NT2/D1 (cell line): ENCODE measurements at regions not wholly inside any gene's neighbourhood (a gene's known extent, or its start where the extent isn't known, plus 50 kb on each side); places are given as distances from the start of the nearest gene placed in this dataset.

Experiments used
- DNase-seq: peaks from one replicate; pipeline ENCODE4 v3.0.0-alpha.2; 2011; ENCODE audit warnings: low read depth, low spot score
- H3K27me3 ChIP-seq: 2 replicates; pipeline ENCODE4 v1.6.0; 2011; ENCODE audit warnings: mild to moderate bottlenecking; ENCODE audit not compliant: insufficient read length, insufficient read depth
- H3K36me3 ChIP-seq: 2 replicates; pipeline ENCODE4 v1.6.1; 2011; ENCODE audit warnings: mild to moderate bottlenecking, low read length, mixed read lengths; ENCODE audit not compliant: insufficient read depth, insufficient read length
- H3K4me1 ChIP-seq: 2 replicates; pipeline ENCODE4 v1.5.1; 2011; ENCODE audit not compliant: insufficient read depth, insufficient read length
- H3K4me3 ChIP-seq: 2 replicates; pipeline ENCODE4 v1.5.1; 2011; ENCODE audit warnings: low read depth; ENCODE audit not compliant: insufficient read length
- H3K9ac ChIP-seq: 2 replicates; pipeline ENCODE4 v1.6.0; 2011; ENCODE audit warnings: low read depth; ENCODE audit not compliant: insufficient read length
- H3K9me3 ChIP-seq: 2 replicates; pipeline ENCODE4 v1.5.1; 2011; ENCODE audit warnings: mild to moderate bottlenecking, low read length; ENCODE audit not compliant: insufficient read depth
- SUZ12 ChIP-seq: IDR thresholded peaks from 2 replicates; pipeline ENCODE4 v1.6.1; 2011; ENCODE audit not compliant: insufficient read length, insufficient read depth; ENCODE audit errors: extremely low read depth
- YY1 ChIP-seq: IDR thresholded peaks from 2 replicates; pipeline ENCODE4 v1.6.1; 2011; ENCODE audit not compliant: insufficient read length, insufficient read depth
- ZNF274 ChIP-seq: IDR thresholded peaks from 2 replicates; pipeline ENCODE4 v1.6.1; 2011; ENCODE audit warnings: mild to moderate bottlenecking, low read depth, low read length

DNA sequence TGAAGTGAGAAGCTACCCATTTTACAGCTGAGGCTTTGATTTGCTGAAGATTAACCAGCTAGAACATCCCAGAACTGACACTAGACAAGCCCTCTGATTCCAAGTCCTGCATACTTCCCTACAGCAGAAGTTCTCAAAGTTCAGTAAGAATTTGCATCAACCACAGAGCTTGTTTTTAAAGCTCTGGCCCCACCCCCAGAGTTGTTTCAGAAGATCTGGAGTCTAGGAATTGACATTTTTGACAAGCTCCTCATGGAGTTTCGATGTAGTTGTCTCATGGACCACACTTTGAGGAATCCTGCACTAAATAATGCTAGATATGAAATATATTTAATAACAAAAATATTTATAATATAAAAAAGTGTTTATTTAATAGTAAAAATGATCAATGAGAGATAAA, 120.3 kb upstream of the ADAMTS18 start:
- Histone ChIP-seq H3K9ac (no peak overlapping the region), H3K27me3 (no peaks in the 10 kb centered on the region), H3K4me3 (no peak overlapping the region), H3K4me1 (no peaks in the 10 kb centered on the region), H3K9me3 (no peaks in the 10 kb centered on the region), H3K36me3 (no peaks in the 10 kb centered on the region)
- no peak for TF ChIP-seq YY1
- no peak for TF ChIP-seq SUZ12
- TF ChIP-seq ZNF274 = no peak
- no peak for DNase-seq

DNA sequence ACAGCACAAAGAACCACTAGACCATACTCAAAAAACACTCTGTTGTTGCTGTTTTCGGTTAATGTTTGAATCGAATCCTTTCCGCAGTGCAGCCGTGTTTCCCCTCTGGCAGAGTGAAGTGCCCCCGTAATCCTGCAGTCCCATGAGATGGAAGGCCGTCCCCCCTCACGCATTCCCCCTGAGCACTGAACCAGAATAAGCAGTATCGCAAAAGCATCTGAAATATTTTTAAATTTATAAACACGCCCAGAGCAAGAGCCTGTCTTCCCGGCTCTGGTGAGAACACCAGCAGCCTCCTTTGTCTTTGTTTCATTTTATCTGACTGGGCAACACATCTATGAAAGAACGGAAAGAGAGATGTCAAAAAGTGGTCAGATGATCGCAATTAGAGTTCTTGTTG, 121.0 kb upstream of the ADAMTS18 start:
- no peaks in the 10 kb centered on the region for H3K36me3 ChIP-seq
- H3K27me3 ChIP-seq = no peaks in the 10 kb centered on the region
- H3K4me3 ChIP-seq = no peak overlapping the region
- no peaks in the 10 kb centered on the region for H3K4me1 ChIP-seq
- no peak overlapping the region for H3K9ac ChIP-seq
- H3K9me3 ChIP-seq = no peaks in the 10 kb centered on the region
- no peak for DNase-seq
- no peak for TF ChIP-seq ZNF274
- no peak for TF ChIP-seq YY1
- no peak for TF ChIP-seq SUZ12

GRCh38 chr16:77556201-77556873, 121.5 kb upstream of the ADAMTS18 start:
- Histone ChIP-seq H3K4me1 (no peaks in the 10 kb centered on the region), H3K9ac (no peak overlapping the region), H3K27me3 (no peaks in the 10 kb centered on the region), H3K4me3 (no peak overlapping the region), H3K36me3 (no peaks in the 10 kb centered on the region), H3K9me3 (no peaks in the 10 kb centered on the region)
- no peak for DNase-seq
- TF ChIP-seq YY1 (no peak), SUZ12 (no peak), ZNF274 (no peak)

DNA sequence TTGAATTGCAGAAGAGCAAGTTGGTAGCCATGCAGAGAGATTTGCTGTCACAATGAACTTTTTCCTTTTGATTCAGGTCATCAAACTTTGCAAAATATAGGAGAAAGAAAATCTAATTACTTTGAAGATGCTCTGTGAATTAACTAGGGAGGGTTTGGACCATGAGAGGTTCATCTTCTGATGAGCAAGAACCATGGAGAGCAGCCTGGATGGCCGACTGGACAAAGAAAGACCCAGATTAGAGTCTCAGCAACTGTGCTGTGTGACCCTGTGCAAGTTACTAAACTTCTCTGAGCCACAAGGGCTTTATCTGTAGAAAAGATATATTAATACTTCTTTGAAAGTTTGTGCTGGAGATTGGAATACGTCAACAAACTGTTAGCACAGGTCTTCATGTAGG, 122.6 kb upstream of the ADAMTS18 start:
- Histone ChIP-seq H3K27me3 (no peaks in the 10 kb centered on the region), H3K36me3 (no peaks in the 10 kb centered on the region), H3K9me3 (no peaks in the 10 kb centered on the region), H3K4me3 (no peak overlapping the region), H3K4me1 (no peaks in the 10 kb centered on the region), H3K9ac (no peak overlapping the region)
- no peak for TF ChIP-seq ZNF274
- no peak for DNase-seq

DNA sequence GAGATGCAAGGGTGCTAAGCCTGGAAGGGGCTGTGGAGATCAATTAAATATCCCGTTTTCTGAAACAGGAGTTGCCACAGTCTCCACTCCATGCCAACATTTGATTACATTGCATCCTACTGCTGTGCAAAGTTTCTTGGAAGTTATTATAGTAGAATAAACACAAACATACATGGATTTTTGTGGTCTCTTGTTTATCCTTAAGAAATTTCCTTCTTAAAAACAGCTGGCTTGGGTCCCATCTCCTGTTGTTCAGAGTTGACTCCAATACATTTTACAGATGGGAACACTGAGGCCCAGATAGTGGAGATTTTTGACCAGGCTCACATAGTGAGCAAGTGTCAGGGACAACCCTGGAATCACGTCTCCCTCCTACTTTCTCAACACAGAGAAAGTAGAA, 124.0 kb upstream of the ADAMTS18 start:
- no peak for DNase-seq
- H3K9me3 ChIP-seq = no peaks in the 10 kb centered on the region
- no peaks in the 10 kb centered on the region for H3K27me3 ChIP-seq
- H3K4me3 ChIP-seq = no peak overlapping the region
- TF ChIP-seq YY1 = no peak
- no peak for TF ChIP-seq ZNF274
- TF ChIP-seq SUZ12 = no peak
- H3K9ac ChIP-seq = no peak overlapping the region
- H3K36me3 ChIP-seq = no peaks in the 10 kb centered on the region
- H3K4me1 ChIP-seq = no peaks in the 10 kb centered on the region

GRCh38 chr16:77562497-77562896, 127.7 kb upstream of the ADAMTS18 start:
- Histone ChIP-seq H3K9me3 (no peaks in the 10 kb centered on the region; the same call in 1 of the 2 replicates), H3K27me3 (no peaks in the 10 kb centered on the region), H3K9ac (no peak overlapping the region), H3K4me1 (no peaks in the 10 kb centered on the region), H3K4me3 (no peak overlapping the region), H3K36me3 (no peaks in the 10 kb centered on the region)
- no peak for DNase-seq
- TF ChIP-seq YY1 (no peak), ZNF274 (no peak), SUZ12 (no peak)

GRCh38 chr16:77564791-77565390, 130.1 kb upstream of the ADAMTS18 start:
- DNase-seq = no peak
- Histone ChIP-seq H3K9ac (no peak overlapping the region), H3K4me1 (no peaks in the 10 kb centered on the region), H3K4me3 (no peak overlapping the region), H3K9me3 (no peaks in the 10 kb centered on the region; the same call in 1 of the 2 replicates), H3K36me3 (no peaks in the 10 kb centered on the region), H3K27me3 (no peaks in the 10 kb centered on the region)
- TF ChIP-seq SUZ12 = no peak
- no peak for TF ChIP-seq ZNF274
- TF ChIP-seq YY1 = no peak
